GM12878 (cell line): ENCODE measurements at regions not wholly inside any gene's neighbourhood (a gene's known extent, or its start where the extent isn't known, plus 50 kb on each side); places are given as distances from the start of the nearest gene placed in this dataset.

ENCODE experiments used
- ATAC-seq: fragments of 200-7000 bp; cut with Tn5 transposase; 3 replicates; pipeline ENCODE4 v1.9.1; 2020; ENCODE audit warnings: mild to moderate bottlenecking, moderate library complexity
- BruUV-seq: library from RNA; stranded (reverse); fragments of 400-500 nt; replicated peaks from 2 replicates; lab custom pipeline; 2021; lab: Mats Ljungman, UMichigan
- CTCF ChIA-PET: fragments of 300-600 bp; sonication (Branson Sonifier 250); formaldehyde crosslinking; extraction: SDS; loops from one replicate; lab custom pipeline; 2021; ENCODE audit warnings: inconsistent platforms; lab: Yijun Ruan, JAX
- POLR2A ChIA-PET: fragments of 350-600 bp; formaldehyde crosslinking; extraction: SDS; loops from one replicate; lab custom pipeline; 2021; ENCODE audit warnings: inconsistent platforms; lab: Charles Lee
- RAD21 ChIA-PET: fragments of 300-600 bp; sonication (Branson Sonifier 250); formaldehyde crosslinking; loops from one replicate; lab custom pipeline; 2023; ENCODE audit warnings: antibody characterized with exemption; ENCODE audit not compliant: unreplicated experiment; lab: Charles Lee
- SMC1A ChIA-PET: fragments of 300-600 bp; sonication (Branson Sonifier 250); formaldehyde crosslinking; loops from one replicate; lab custom pipeline; 2023; ENCODE audit not compliant: unreplicated experiment, uncharacterized antibody; lab: Charles Lee
- DNase-seq: peaks from one replicate; pipeline ENCODE4 v3.0.0-alpha.2; 2011; ENCODE audit warnings: low read depth, low spot score
- FAIRE-seq: peaks from 3 replicates; lab custom pipeline; 2011; peaks lifted over from hg19 to GRCh38; lab: Jason Lieb, UNC
- H2AFZ ChIP-seq: 2 replicates; pipeline ENCODE4 v1.6.0; 2011; ENCODE audit warnings: low read depth, low read length, control low read depth; ENCODE audit not compliant: control insufficient read depth
- H3K27ac ChIP-seq: 2 replicates; pipeline ENCODE4 v1.5.1; 2011; ENCODE audit warnings: control low read depth; ENCODE audit not compliant: control insufficient read depth, insufficient read depth
- H3K27me3 ChIP-seq, 2 experiments: replicated peaks in 1 of 2; 2 replicates each; pipeline versions ENCODE4 v1.6.0 to v1.6.1; 2011; ENCODE audit warnings: low read length in 1 of 2; ENCODE audit not compliant: control insufficient read depth in 2 of 2, insufficient read depth in 2 of 2
- H3K36me3 ChIP-seq, 2 experiments: 2 replicates each; pipeline ENCODE4 v1.5.1; 2011; ENCODE audit warnings: low read length in 1 of 2; ENCODE audit not compliant: control insufficient read depth in 2 of 2, insufficient read depth in 2 of 2
- H3K4me1 ChIP-seq: 2 replicates; pipeline ENCODE4 v1.6.1; 2011; ENCODE audit warnings: mild to moderate bottlenecking, low read length, moderate library complexity, mixed read lengths; ENCODE audit not compliant: control insufficient read depth, insufficient read depth
- H3K4me2 ChIP-seq: 2 replicates; pipeline ENCODE4 v1.6.0; 2011; ENCODE audit warnings: control low read depth; ENCODE audit not compliant: control insufficient read depth, insufficient read depth
- H3K4me3 ChIP-seq: fragments of 200-600 bp; sonication (generic); 2 replicates; pipeline ENCODE4 v1.5.1; 2016
- H3K79me2 ChIP-seq: 2 replicates; pipeline ENCODE4 v1.6.0; 2011; ENCODE audit warnings: low read length; ENCODE audit not compliant: control insufficient read depth, insufficient read depth
- H3K9ac ChIP-seq: 2 replicates; pipeline ENCODE4 v1.8.0; 2011; ENCODE audit warnings: low read length, control low read depth, mixed read lengths; ENCODE audit not compliant: control insufficient read depth, insufficient read depth
- H3K9me3 ChIP-seq: replicated peaks from 3 replicates; pipeline ENCODE4 v1.5.1; 2011; ENCODE audit warnings: mild to moderate bottlenecking, low read length; ENCODE audit not compliant: control insufficient read depth, insufficient read depth
- H4K20me1 ChIP-seq: 2 replicates; pipeline ENCODE4 v1.6.0; 2011; ENCODE audit not compliant: control insufficient read depth, insufficient read depth
- BHLHE40 ChIP-seq, 2 experiments: fragments of 450-650 bp in 1 of 2; IDR thresholded peaks; 2 replicates each; pipeline ENCODE4 v1.6.1; 2011 to 2017; ENCODE audit warnings: low read depth in 2 of 2, borderline replicate concordance in 1 of 2, improper control_type of control experiment in 1 of 2, low read length in 1 of 2, mild to moderate bottlenecking in 1 of 2
- CHD4 ChIP-seq: fragments of 200-600 bp; sonication (generic); IDR thresholded peaks from 2 replicates; pipeline ENCODE4 v1.6.1; 2016; ENCODE audit warnings: mild to moderate bottlenecking
- EGR1 ChIP-seq, 2 experiments: IDR thresholded peaks; 1 replicate in 1 of 2; 2 replicates in 1 of 2; pipeline ENCODE4 v1.6.1; 2011 to 2012; ENCODE audit warnings: low read depth in 2 of 2, low read length in 2 of 2, borderline replicate concordance in 1 of 2, mild to moderate bottlenecking in 1 of 2, moderate library complexity in 1 of 2
- GABPA ChIP-seq: IDR thresholded peaks from 2 replicates; pipeline ENCODE4 v1.6.1; 2014; ENCODE audit warnings: antibody characterized with exemption, low read depth, mild to moderate bottlenecking, inconsistent platforms
- LARP7 ChIP-seq: fragments of 450-650 bp; IDR thresholded peaks from 2 replicates; pipeline ENCODE4 v1.6.1; 2017; ENCODE audit warnings: mild to moderate bottlenecking
- MTA3 ChIP-seq: IDR thresholded peaks from 2 replicates; pipeline ENCODE4 v1.6.1; 2012; ENCODE audit warnings: low read length, inconsistent platforms, borderline replicate concordance
- MXI1 ChIP-seq: fragments of 150-350 bp; IDR thresholded peaks from 2 replicates; pipeline ENCODE4 v1.6.1; 2011; ENCODE audit warnings: low read depth, mild to moderate bottlenecking, inconsistent platforms, low read length, improper control_type of control experiment
- NFIC ChIP-seq: IDR thresholded peaks from 2 replicates; pipeline ENCODE4 v1.6.1; 2012; ENCODE audit warnings: low read depth, mild to moderate bottlenecking, inconsistent platforms, low read length, moderate library complexity
- RAD51 ChIP-seq: fragments of 450-650 bp; IDR thresholded peaks from 2 replicates; pipeline ENCODE4 v1.6.1; 2016; ENCODE audit warnings: moderate library complexity, mild to moderate bottlenecking, inconsistent platforms
- RB1 ChIP-seq: fragments of 450-650 bp; formaldehyde crosslinking; IDR thresholded peaks from 2 replicates; pipeline ENCODE4 v1.6.1; 2017; ENCODE audit warnings: mild to moderate bottlenecking, borderline replicate concordance
- RBBP5 ChIP-seq: fragments of 200-600 bp; sonication (generic); conservative IDR thresholded peaks from 2 replicates; pipeline ENCODE4 v1.6.1; 2016
- RUNX3 ChIP-seq: IDR thresholded peaks from 2 replicates; pipeline ENCODE4 v1.6.1; 2012; ENCODE audit warnings: low read length, inconsistent platforms
- SPI1 ChIP-seq: IDR thresholded peaks from 2 replicates; pipeline ENCODE4 v1.6.1; 2011; ENCODE audit warnings: low read depth, mild to moderate bottlenecking, low read length, moderate library complexity, borderline replicate concordance; ENCODE audit not compliant: insufficient read depth
- STAT3 ChIP-seq: IDR thresholded peaks from 2 replicates; pipeline ENCODE4 v1.6.1; 2011; ENCODE audit warnings: low read depth, low read length, improper control_type of control experiment
- ZNF384 ChIP-seq: IDR thresholded peaks from 2 replicates; pipeline ENCODE4 v1.6.1; 2012; ENCODE audit warnings: low read depth, mild to moderate bottlenecking, low read length, improper control_type of control experiment, borderline replicate concordance
- ZZZ3 ChIP-seq: IDR thresholded peaks from 2 replicates; pipeline ENCODE4 v1.6.1; 2011; ENCODE audit warnings: low read depth; ENCODE audit not compliant: control insufficient read depth, insufficient read length
- WGBS: methylation state at CpG from one replicate; pipeline ENCODE4 v1.1.6; 2016; ENCODE audit warnings: low lambda C conversion rate; ENCODE audit not compliant: insufficient replicate concordance, insufficient coverage; ENCODE audit errors: missing lambda C conversion rate; 5-methylcytosine and 5-hydroxymethylcytosine counted together
- in situ Hi-C: fragments of 300-500 bp; cut with MboI; formaldehyde crosslinking; loops from 9 replicates; pipeline ENCODE4 v1.14.3; 2018; ENCODE audit warnings: mixed read lengths
- intact Hi-C: fragments of 100-400 bp; cut with micrococcal nuclease; formaldehyde crosslinking; loops from one replicate; pipeline ENCODE4 v1.14.2; 2022; ENCODE audit not compliant: unreplicated experiment
- TF ChIP-seq, protein P1 (sequence below): IDR thresholded peaks from 2 replicates; pipeline ENCODE4 v1.6.1; 2011; ENCODE audit warnings: low read depth, mild to moderate bottlenecking, low read length, moderate library complexity, borderline replicate concordance; ENCODE audit errors: extremely low read depth
- TF ChIP-seq, protein P2 (sequence below): fragments of 450-650 bp; IDR thresholded peaks from 2 replicates; pipeline ENCODE4 v1.6.1; 2018; ENCODE audit warnings: mild to moderate bottlenecking, low read depth, moderate library complexity; ENCODE audit not compliant: partially characterized antibody

DNA sequence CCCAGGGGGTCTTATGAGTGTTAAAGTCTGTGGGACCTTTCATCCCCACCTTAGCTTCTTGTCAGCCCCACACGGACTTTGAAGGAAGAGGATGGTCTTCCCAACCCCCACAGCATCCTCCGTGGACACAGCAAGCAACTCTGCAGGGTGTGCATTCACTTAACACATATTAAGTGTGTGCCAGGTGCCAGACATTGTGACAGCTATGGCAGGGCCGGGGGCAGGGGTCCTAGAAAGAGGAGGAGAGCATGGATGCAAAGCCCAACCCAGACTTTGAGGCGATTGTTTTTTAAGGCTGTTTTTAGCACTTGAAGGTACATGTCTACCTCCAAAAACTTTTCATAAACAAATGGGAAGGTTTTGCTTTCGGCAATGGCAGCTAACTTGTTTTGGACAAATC, 121.6 kb upstream of the KCNG1 start:
- Histone ChIP-seq H3K27ac (no peak overlapping the region), H3K4me3 (no peak overlapping the region), H2AFZ (no peak overlapping the region), H3K4me2 (no peak overlapping the region), H3K4me1 (no peaks in the 10 kb centered on the region), H3K79me2 (no peaks in the 10 kb centered on the region), H3K9me3 (no peaks in the 10 kb centered on the region), H3K9ac (no peak overlapping the region), H3K27me3 (peaks cover 0 to 1% of the 10 kb centered on the region in 2 experiments; a peak in 1 of 4 replicates), H3K36me3 (no peaks in the 10 kb centered on the region), H4K20me1 (no peaks in the 10 kb centered on the region)
- BruUV-seq: no TSS peak
- ChIA-PET POLR2A (no interaction called here), RAD21 (no interaction called here), SMC1A (no interaction called here), CTCF (no interaction called here)
- ATAC-seq (no peak), FAIRE-seq (no peak), DNase-seq (no peak)
- in situ Hi-C loops (no loop called here), intact Hi-C loops (no loop called here)
- WGBS: 21% methylated on average over 5 of the region's 5 CpGs
- TF ChIP-seq EGR1 (IDR thresholded peaks at IDR 0.05; ENCODE audit: borderline replicate concordance in 1 of 2, low read depth in 2 of 2, low read length in 2 of 2) (no peak), MXI1 (no peak), STAT3 (no peak)

DNA sequence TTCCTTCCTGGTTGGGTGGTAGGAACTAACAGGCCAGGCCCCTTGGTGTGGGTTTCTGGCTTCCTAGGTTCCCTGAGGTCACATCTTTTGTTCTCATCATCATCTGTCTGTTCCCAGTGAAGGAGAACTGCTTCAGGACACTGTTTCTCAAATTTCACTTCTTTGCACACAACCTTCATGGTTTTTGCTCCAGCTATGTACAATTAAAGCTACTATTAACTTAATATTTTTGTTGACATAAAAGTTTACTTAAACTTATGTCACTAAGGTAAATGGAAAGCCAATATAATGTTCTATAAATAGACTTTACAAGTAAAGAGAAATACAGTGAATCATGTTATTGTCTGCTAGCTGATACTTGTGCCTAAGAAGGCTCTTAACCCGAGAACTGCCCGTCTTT, 120.7 kb upstream of the KCNG1 start:
- H3K4me3 ChIP-seq: no peak overlapping the region
- H3K9ac ChIP-seq: no peak overlapping the region
- intact Hi-C loops (no loop called here), in situ Hi-C loops (no loop called here)
- no peak overlapping the region for H3K27ac ChIP-seq
- no TSS peak for BruUV-seq
- ChIA-PET SMC1A (no interaction called here), CTCF (no interaction called here), POLR2A (no interaction called here), RAD21 (no interaction called here)
- peaks cover 0 to 1% of the 10 kb centered on the region in 2 experiments; a peak in 1 of 4 replicates for H3K27me3 ChIP-seq
- no peaks in the 10 kb centered on the region for H3K4me1 ChIP-seq
- no peaks in the 10 kb centered on the region for H4K20me1 ChIP-seq
- 62% methylated on average over 2 of the region's 2 CpGs for WGBS
- H2AFZ ChIP-seq: no peak overlapping the region
- H3K9me3 ChIP-seq: no peaks in the 10 kb centered on the region
- no peak for ATAC-seq
- H3K79me2 ChIP-seq: no peaks in the 10 kb centered on the region
- FAIRE-seq: no peak
- H3K36me3 ChIP-seq: no peaks in the 10 kb centered on the region
- no peak overlapping the region for H3K4me2 ChIP-seq
- no peak for DNase-seq
- no peak for TF ChIP-seq RUNX3
- no peak for TF ChIP-seq ZZZ3
- TF ChIP-seq SPI1: no peak
- TF ChIP-seq GABPA: no peak
- no peak for TF ChIP-seq BHLHE40 (IDR thresholded peaks at IDR 0.05; ENCODE audit: borderline replicate concordance in 1 of 2, low read depth in 2 of 2, low read length in 1 of 2)
- no peak for TF ChIP-seq NFIC
- TF ChIP-seq ZNF384: no peak
- no peak for TF ChIP-seq RBBP5
- TF ChIP-seq RB1: no peak
- TF ChIP-seq RAD51: no peak
- no peak for TF ChIP-seq CHD4
- no peak for TF ChIP-seq LARP7
- TF ChIP-seq MTA3: no peak
- TF ChIP-seq, protein P1, sequence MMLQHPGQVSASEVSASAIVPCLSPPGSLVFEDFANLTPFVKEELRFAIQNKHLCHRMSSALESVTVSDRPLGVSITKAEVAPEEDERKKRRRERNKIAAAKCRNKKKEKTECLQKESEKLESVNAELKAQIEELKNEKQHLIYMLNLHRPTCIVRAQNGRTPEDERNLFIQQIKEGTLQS: no peak
- TF ChIP-seq, protein P2, sequence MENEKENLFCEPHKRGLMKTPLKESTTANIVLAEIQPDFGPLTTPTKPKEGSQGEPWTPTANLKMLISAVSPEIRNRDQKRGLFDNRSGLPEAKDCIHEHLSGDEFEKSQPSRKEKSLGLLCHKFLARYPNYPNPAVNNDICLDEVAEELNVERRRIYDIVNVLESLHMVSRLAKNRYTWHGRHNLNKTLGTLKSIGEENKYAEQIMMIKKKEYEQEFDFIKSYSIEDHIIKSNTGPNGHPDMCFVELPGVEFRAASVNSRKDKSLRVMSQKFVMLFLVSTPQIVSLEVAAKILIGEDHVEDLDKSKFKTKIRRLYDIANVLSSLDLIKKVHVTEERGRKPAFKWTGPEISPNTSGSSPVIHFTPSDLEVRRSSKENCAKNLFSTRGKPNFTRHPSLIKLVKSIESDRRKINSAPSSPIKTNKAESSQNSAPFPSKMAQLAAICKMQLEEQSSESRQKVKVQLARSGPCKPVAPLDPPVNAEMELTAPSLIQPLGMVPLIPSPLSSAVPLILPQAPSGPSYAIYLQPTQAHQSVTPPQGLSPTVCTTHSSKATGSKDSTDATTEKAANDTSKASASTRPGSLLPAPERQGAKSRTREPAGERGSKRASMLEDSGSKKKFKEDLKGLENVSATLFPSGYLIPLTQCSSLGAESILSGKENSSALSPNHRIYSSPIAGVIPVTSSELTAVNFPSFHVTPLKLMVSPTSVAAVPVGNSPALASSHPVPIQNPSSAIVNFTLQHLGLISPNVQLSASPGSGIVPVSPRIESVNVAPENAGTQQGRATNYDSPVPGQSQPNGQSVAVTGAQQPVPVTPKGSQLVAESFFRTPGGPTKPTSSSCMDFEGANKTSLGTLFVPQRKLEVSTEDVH: no peak
